ENCODE measurements at regions not wholly inside any gene's neighbourhood (a gene's known extent, or its start where the extent isn't known, plus 50 kb on each side); places are given as distances from the start of the nearest gene placed in this dataset.
"Not testable (repeated sequence)": the region's sequence is repeated elsewhere in the genome, so short reads cannot be mapped to it uniquely, and the experiment has no call there.

DNA sequence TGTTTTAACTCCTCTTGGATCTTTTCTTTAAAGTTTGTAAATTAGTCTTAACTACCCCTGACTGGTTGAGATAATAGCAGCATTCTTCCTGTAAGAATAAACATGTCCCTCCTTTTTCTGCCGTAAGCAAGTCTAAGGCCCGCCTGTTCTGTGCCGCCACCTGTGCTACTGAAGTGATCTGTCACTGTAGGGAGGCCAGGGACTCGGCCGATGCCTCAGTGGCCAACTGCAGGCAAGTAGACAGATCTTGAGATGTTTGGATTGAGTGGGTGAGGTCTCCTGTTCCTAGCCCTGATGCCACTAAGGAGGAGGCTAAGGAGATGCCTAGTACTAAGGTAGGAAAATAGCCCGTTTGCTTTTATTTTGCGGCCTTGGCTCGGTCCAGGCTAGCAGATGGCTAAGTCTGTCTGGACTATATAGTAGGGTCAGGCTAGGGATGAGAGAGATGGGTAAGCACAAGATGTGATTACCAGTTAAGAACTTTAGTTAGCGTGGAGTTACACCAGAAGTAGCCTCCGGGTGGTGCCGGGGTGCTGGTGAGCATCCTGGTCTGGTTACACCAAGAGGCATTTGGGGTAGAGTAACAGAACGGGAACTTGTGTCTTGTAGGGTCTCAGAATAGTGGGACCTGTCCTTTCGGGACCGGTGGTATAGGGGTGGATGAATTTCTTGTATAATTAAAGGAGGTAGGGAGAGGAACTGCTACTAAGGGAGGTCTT is 584.2 kb downstream of the SUCLG1 start:
- no peak for DNase-seq (ENCODE audit: low spot score)

GRCh38 chr2:83874066-83874465 is 585.0 kb downstream of the SUCLG1 start:
- no peak for DNase-seq (ENCODE audit: low spot score)

DNA sequence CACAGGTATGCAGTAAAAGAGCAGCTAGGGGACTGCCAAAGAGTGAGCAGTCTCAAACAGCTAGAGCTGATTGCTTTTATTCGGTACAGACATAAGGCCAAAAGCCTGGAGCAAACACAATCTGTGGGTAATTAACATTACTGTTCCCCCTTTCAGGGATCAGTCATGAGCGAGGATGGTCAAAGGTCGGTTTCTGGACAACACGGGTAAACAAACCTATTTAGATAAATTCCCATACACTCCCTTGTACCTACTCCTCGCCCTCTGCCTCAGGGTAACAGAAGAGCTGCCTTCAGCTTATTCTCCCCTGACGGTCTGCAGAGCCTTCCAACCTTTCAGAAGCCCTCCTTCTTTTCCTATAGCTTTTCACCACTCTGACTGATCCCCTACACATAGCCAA is 586.0 kb downstream of the SUCLG1 start:
- DNase-seq (ENCODE audit: low spot score): no peak

GRCh38 chr2:83866211-83866610 is 592.9 kb downstream of the SUCLG1 start:
- DNase-seq (ENCODE audit: low spot score): no peak

DNA sequence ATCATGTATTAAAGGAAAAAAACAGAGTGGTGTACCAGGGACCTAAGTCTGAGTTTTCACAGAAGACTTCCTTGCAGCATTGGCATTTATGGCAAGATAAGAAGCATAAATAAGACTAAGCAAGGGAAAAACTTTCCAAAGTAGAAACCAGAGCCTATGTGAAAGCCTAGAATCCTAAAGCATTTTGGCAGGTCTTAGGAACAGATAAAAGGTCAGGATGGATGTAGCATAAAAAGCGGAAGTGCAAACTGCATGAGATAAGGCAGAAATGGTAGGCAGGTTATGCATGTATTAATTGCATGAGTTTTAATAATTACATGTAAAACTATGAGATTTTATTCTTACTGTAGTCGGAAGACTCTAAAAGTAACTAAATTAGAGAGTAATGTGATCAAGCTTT is 596.5 kb downstream of the SUCLG1 start:
- DNase-seq (ENCODE audit: low spot score): no peak

GRCh38 chr2:83860320-83860719 is 598.8 kb downstream of the SUCLG1 start:
- no peak for DNase-seq (ENCODE audit: low spot score)

GRCh38 chr2:83859553-83859952 is 599.5 kb downstream of the SUCLG1 start:
- no peak for DNase-seq (ENCODE audit: low spot score)

GRCh38 chr2:83851066-83851465 is 608.0 kb downstream of the SUCLG1 start:
- DNase-seq (ENCODE audit: low spot score): no peak

- no peak for DNase-seq (ENCODE audit: low spot score)
These were observed 608.9 kb downstream of the SUCLG1 start for GRCh38 chr2:83850071-83850725.

DNA sequence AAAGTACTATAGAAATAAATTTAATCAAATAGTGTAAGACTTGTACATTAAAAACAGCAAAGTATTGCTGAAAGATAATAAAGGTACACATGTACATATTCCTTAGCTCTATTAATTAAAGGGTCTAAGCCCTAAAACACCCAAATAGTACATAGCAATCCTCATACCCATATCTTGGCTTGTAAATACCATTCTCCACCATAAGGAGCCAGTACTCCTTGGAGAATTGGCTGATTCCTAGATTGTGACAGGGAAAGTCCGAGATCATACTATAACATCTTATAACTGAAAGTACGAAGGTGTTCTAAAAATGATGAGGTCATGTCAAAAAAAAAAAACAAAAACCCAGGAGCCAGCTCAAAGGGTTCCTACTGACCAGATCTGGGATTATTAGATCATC is 614.6 kb downstream of the SUCLG1 start:
- no peak for DNase-seq (ENCODE audit: low spot score)

DNA sequence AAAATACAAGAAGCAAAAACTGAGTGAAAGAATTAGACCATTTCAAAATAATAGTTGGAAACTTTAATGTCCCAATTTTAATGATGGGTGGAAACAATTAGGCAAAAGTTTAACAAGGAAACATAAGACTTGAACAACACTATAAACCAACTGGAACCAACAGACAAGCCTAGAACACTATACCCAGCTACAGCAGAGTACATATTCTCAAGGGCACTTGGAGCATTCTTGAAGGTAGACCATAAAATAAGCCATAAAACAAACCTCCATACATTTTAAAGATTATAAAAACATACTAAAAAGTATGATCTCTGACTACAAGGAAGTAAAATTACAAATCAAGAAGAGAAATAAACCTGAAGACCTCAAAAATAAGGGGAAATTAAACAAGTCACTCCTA is 616.7 kb downstream of the SUCLG1 start:
- DNase-seq (ENCODE audit: low spot score): no peak

GRCh38 chr2:83837823-83838222 is 621.3 kb downstream of the SUCLG1 start:
- no peak for DNase-seq (ENCODE audit: low spot score)

DNA sequence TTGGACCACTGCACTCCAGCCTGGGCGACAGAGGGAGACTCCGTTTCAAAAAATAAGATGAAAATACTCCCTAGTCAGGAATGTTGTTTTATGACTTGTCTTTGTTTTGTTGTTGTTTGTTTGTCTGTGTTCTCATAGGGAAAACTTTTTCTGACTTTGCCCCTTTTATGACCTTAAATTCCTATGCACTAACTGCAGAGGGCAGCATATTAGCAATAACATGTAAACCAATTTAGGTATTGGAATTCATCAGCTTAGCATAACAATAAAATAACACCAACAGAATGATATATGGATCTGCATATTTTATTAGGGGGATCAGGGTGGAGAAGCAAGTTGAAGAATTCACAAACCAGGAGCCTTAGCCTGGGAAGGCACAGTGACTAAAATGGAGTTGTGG is 631.5 kb downstream of the SUCLG1 start:
- no peak for DNase-seq (ENCODE audit: low spot score)

DNA sequence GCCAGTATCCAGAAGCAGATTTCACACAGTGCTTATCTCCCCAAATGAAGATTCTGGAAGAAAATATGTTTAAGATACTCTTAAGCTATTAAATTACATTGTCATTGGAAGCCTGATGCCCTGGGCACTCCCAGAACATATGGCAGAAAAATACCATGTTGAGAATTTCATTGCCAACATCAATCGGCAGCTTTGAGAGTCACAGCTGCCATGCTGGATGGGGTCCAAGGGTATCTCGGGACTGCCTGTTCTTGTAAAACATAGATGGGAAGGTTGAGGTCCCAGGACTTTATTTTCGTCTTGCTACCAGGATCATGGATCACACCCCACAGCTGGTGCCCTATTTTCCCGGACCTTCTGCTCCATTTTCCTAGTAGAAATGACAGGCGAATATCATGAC is 632.5 kb downstream of the SUCLG1 start:
- DNase-seq (ENCODE audit: low spot score): no peak

GRCh38 chr2:83823229-83823628 is 635.9 kb downstream of the SUCLG1 start:
- no peak for DNase-seq (ENCODE audit: low spot score)

DNA sequence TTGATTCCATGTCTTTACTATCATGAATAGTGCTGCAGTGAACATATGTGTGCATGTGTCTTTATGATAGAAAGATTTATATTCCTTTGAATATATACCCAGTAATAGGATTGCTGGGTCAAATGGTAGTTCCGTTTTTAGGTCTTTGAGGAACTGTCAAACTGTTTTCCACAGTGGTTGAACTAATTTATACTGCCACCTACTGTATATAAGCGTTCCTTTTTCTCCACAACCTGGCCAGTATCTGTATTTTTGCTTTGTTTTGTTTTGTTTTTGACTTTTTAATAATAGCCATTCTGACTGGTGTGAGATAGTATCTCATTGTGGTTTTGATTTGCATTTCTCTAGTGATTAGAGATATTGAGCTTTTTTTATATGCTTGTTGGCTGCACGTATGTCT is 641.6 kb downstream of the SUCLG1 start:
- no peak for DNase-seq (ENCODE audit: low spot score)

DNA sequence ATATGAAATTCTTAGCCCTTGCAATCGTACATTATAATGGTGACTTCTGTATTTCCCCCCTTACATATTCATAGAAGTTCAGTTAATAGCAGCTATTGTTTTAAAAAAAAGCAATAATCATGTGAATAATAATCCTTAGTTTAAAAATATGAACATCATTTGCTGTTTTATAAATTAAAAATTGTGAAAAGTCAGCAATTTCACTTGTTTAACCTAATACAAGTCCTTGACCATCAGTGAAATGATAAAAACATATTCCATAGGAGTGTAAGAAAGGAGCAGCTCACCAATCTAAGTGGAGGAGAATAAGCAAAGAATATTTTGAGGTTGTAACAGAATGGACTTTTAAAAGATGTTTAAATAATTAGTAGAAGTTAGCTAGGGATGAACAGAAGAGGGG is 650.2 kb downstream of the SUCLG1 start:
- no peak for DNase-seq (ENCODE audit: low spot score)

DNA sequence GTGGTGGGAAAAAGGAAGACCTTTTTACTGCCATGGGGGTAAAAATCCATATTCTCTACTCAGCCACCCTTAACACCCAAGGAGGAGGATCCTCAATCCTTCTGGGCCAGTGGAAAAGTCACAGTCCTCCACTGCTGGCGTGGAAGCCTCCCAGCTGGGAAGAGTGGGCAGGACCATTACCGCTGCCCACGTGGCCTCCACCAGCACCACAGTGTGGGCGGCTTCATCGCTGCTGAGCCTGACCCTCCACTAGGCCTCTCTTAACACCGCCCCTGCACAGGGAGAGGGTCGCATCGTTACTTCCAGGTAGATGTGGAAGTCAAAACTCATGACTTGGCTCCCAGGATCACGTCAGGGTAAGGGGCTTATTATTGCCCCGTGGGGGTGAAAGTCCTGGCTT is 656.5 kb downstream of the SUCLG1 start:
- DNase-seq (ENCODE audit: low spot score): no peak

DNA sequence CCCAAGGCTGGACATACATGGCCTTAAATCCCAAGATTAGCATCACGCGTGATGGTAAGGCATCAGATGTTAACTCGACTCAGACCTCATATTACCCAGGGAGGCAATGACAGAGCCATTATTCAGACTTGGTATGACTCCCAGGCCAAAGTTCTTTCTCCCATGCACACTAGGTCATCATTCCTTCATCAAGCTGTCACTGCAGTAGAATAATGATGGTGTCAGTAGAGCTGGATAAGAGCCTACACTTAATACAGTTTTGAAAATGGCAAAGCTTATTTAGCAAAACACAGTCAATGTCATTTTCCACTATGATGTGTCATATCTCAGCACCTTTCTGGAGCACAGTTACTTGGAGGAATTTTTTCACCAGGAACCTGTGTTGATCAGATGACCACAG is 663.3 kb downstream of the SUCLG1 start:
- DNase-seq (ENCODE audit: low spot score): no peak

GRCh38 chr2:83790467-83790866 is 668.6 kb downstream of the SUCLG1 start:
- DNase-seq (ENCODE audit: low spot score): not testable (repeated sequence)

GRCh38 chr2:83789674-83790073 is 669.4 kb downstream of the SUCLG1 start:
- not testable (repeated sequence) for DNase-seq (ENCODE audit: low spot score)

GRCh38 chr2:83788938-83789566 is 670.0 kb downstream of the SUCLG1 start:
- not testable (repeated sequence) for DNase-seq (ENCODE audit: low spot score)

DNA sequence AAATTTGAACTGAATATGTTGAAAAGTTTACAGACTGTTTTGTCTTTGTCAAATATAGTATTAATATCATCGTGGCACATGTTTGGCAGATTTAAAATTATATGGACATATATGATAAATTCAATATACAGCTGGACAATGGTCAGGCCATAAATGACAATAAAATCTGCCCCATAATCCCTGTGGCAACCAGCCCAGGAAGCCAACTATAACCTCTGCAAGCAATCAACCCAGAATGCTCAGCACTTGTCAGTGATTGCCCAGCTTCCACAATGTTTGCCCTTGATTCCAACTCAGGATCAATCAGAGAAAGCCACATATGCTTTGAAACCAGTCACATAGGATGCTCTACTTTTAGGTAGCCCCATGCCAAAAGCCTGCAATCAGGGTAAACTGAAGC is 671.9 kb downstream of the SUCLG1 start:
- DNase-seq (ENCODE audit: low spot score): no peak

Data from CD4-positive, alpha-beta T cell treated with Interleukin-6 at 100 ng/mL for 8 hours (primary cell).